PC-3 (cell line): ENCODE measurements at regions not wholly inside any gene's neighbourhood (a gene's known extent, or its start where the extent isn't known, plus 50 kb on each side); places are given as distances from the start of the nearest gene placed in this dataset.

Experiments used
- ATAC-seq: fragments of 200-7000 bp; cut with Tn5 transposase; 2 replicates; pipeline ENCODE4 v1.9.1; 2020; ENCODE audit warnings: mild to moderate bottlenecking, moderate library complexity
- BruUV-seq: library from RNA; stranded (reverse); fragments of 400-500 nt; replicated peaks from 2 replicates; lab custom pipeline; 2021; lab: Mats Ljungman, UMichigan
- CTCF ChIA-PET: fragments of 300-600 bp; sonication (Branson Sonifier 250); formaldehyde crosslinking; loops from one replicate; lab custom pipeline; 2022; ENCODE audit warnings: antibody characterized with exemption; lab: Charles Lee
- POLR2A ChIA-PET: fragments of 300-600 bp; sonication (Branson Sonifier 250); formaldehyde crosslinking; loops from one replicate; lab custom pipeline; 2022; ENCODE audit warnings: antibody characterized with exemption; ENCODE audit not compliant: unreplicated experiment; lab: Charles Lee
- DNase-seq: peaks from one replicate; pipeline ENCODE4 v3.0.0-alpha.2; 2015
- H2AFZ ChIP-seq: fragments of 300-600 bp; sonication (generic); 2 replicates; pipeline ENCODE4 v1.6.0; 2016; ENCODE audit warnings: antibody characterized with exemption, low read length
- H3F3A ChIP-seq: fragments of 300-600 bp; sonication (generic); one replicate; pipeline ENCODE4 v1.6.0; 2017; ENCODE audit warnings: antibody characterized with exemption, low read length, control low read depth, mild to moderate bottlenecking; ENCODE audit not compliant: unreplicated experiment
- H3K27ac ChIP-seq: fragments of 300-600 bp; sonication (generic); 2 replicates; pipeline ENCODE4 v1.5.1; 2016; ENCODE audit warnings: mild to moderate bottlenecking, low read length
- H3K27me3 ChIP-seq: fragments of 300-600 bp; sonication (generic); 2 replicates; pipeline ENCODE4 v1.6.1; 2016; ENCODE audit warnings: low read length, mixed read lengths
- H3K36me3 ChIP-seq: fragments of 300-600 bp; sonication (generic); 2 replicates; pipeline ENCODE4 v1.6.1; 2016; ENCODE audit warnings: low read depth, mixed run types, low read length, mixed read lengths
- H3K4me1 ChIP-seq: fragments of 300-600 bp; sonication (generic); 2 replicates; pipeline ENCODE4 v1.5.1; 2016; ENCODE audit warnings: low read length; ENCODE audit not compliant: insufficient read depth
- H3K4me2 ChIP-seq: fragments of 300-600 bp; sonication (generic); 2 replicates; pipeline ENCODE4 v1.6.0; 2016; ENCODE audit warnings: low read length
- H3K4me3 ChIP-seq: fragments of 300-600 bp; sonication (generic); 2 replicates; pipeline ENCODE4 v1.5.1; 2016; ENCODE audit warnings: mild to moderate bottlenecking, low read length, mixed read lengths
- H3K79me2 ChIP-seq: fragments of 300-600 bp; sonication (generic); 2 replicates; pipeline ENCODE4 v1.6.1; 2017; ENCODE audit warnings: low read length, mixed read lengths
- H3K9ac ChIP-seq: fragments of 300-600 bp; sonication (generic); 2 replicates; pipeline ENCODE4 v1.6.0; 2016; ENCODE audit warnings: mild to moderate bottlenecking, low read length
- H3K9me2 ChIP-seq: fragments of 300-600 bp; sonication (generic); replicated peaks from 2 replicates; pipeline ENCODE4 v1.6.1; 2016; ENCODE audit warnings: mixed run types, low read length, mixed read lengths
- H3K9me3 ChIP-seq: fragments of 300-600 bp; sonication (generic); 2 replicates; pipeline ENCODE4 v1.6.1; 2016; ENCODE audit warnings: low read length, mixed read lengths
- H4K20me1 ChIP-seq: fragments of 300-600 bp; sonication (generic); 2 replicates; pipeline ENCODE4 v1.6.1; 2016; ENCODE audit warnings: low read length, mixed read lengths
- CTCF ChIP-seq: fragments of 300-600 bp; sonication (generic); conservative IDR thresholded peaks from 2 replicates; pipeline ENCODE4 v1.5.1; 2017; ENCODE audit warnings: antibody characterized with exemption, low read depth, mild to moderate bottlenecking, low read length
- EZH2 ChIP-seq: fragments of 300-600 bp; sonication (generic); IDR thresholded peaks from one replicate; pipeline ENCODE4 v1.6.1; 2017; ENCODE audit warnings: antibody characterized with exemption, mild to moderate bottlenecking, low read length; ENCODE audit not compliant: unreplicated experiment
- EZH2phosphoT487 ChIP-seq: fragments of 300-600 bp; sonication (generic); IDR thresholded peaks from 2 replicates; pipeline ENCODE4 v1.6.1; 2018; ENCODE audit warnings: mild to moderate bottlenecking, antibody characterized with exemption, low read length, borderline replicate concordance
- intact Hi-C: fragments of 100-400 bp; cut with micrococcal nuclease; formaldehyde crosslinking; loops from 2 replicates; pipeline ENCODE4 v1.9.0; 2023

GRCh38 chr3:16715281-16715680, 110.1 kb upstream of the DAZL start:
- Histone ChIP-seq H3K9me2 (no peaks in the 10 kb centered on the region), H3K27me3 (no peaks in the 10 kb centered on the region), H3K27ac (no peak overlapping the region), H3K9me3 (no peaks in the 10 kb centered on the region), H2AFZ (no peak overlapping the region), H3K9ac (no peak overlapping the region), H3K36me3 (no peaks in the 10 kb centered on the region), H3K4me1 (peaks cover 6% of the 10 kb centered on the region), H3K4me3 (no peak overlapping the region), H4K20me1 (no peaks in the 10 kb centered on the region), H3K79me2 (no peaks in the 10 kb centered on the region), H3K4me2 (no peak overlapping the region), H3F3A (no peaks in the 10 kb centered on the region)
- no peak for DNase-seq
- intact Hi-C loops = no loop called here
- TF ChIP-seq CTCF = no peak
- TF ChIP-seq EZH2 = no peak
- no peak for TF ChIP-seq EZH2phosphoT487
- no TSS peak for BruUV-seq
- ATAC-seq = no peak
- CTCF ChIA-PET = no interaction called here
- POLR2A ChIA-PET = no interaction called here

DNA sequence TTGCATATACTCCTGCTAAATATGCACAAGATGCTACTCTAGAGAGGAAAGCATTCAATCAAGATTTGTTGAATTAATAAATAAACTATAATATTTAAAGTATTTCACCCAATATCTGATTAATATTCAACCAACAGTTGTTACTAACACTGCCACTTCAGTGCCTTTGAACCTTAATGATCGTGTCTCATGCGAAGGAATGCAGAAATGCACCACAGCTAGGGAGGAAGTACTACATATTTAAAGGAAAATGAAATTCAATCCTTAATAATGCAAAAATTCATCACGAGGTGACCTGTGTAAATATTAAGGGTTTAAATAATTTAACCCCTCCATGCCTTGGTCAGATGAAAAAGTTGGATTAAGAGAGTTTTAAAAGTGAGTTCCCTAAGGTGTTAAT, 114.2 kb upstream of the DAZL start:
- POLR2A ChIA-PET = no interaction called here
- Histone ChIP-seq H3K4me1 (no peaks in the 10 kb centered on the region), H3K9me2 (no peaks in the 10 kb centered on the region), H3K9me3 (no peaks in the 10 kb centered on the region), H2AFZ (no peak overlapping the region), H3K27me3 (no peaks in the 10 kb centered on the region), H3K79me2 (no peaks in the 10 kb centered on the region), H3F3A (no peaks in the 10 kb centered on the region), H3K36me3 (no peaks in the 10 kb centered on the region), H3K4me2 (no peak overlapping the region), H3K9ac (no peak overlapping the region), H3K27ac (no peak overlapping the region), H3K4me3 (no peak overlapping the region), H4K20me1 (no peaks in the 10 kb centered on the region)
- no TSS peak for BruUV-seq
- CTCF ChIA-PET = no interaction called here
- TF ChIP-seq EZH2phosphoT487 (no peak), CTCF (no peak), EZH2 (no peak)
- intact Hi-C loops = no loop called here
- no peak for DNase-seq
- ATAC-seq = no peak

DNA sequence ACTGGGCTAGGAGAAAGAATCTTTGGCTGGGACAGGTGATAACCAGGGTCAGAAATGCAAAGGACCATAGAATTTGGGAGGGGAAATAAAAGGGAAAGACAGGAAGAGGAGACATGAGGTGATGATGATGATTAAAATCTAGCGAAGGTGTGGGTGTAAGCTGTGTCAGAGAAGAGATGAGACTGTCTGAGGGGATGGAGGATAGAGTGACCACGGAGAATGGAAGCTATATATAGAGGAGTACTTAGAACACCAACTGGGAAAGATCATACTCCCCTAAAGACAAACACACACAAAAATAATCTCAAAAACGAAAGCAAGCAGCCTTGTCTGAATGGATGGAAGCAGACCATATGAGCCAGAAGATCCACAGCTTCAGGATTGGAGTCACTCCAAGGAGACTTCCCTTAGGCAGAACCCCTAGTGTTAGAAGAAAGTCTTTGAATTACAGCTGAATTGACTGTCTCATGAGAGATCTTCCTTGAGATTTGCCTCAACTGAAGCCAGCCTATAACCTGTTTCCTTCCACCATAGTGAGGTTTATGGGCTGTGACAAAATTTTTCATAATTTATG, 115.2 kb upstream of the DAZL start:
- CTCF ChIA-PET = no interaction called here
- Histone ChIP-seq H3K27me3 (no peaks in the 10 kb centered on the region), H3K4me1 (no peaks in the 10 kb centered on the region), H3K9ac (no peak overlapping the region), H2AFZ (no peak overlapping the region), H3F3A (no peaks in the 10 kb centered on the region), H3K79me2 (no peaks in the 10 kb centered on the region), H4K20me1 (no peaks in the 10 kb centered on the region), H3K27ac (no peak overlapping the region), H3K4me2 (no peak overlapping the region), H3K9me3 (no peaks in the 10 kb centered on the region), H3K9me2 (no peaks in the 10 kb centered on the region), H3K4me3 (no peak overlapping the region), H3K36me3 (no peaks in the 10 kb centered on the region)
- ATAC-seq (no peak), DNase-seq (no peak)
- intact Hi-C loops = no loop called here
- TF ChIP-seq CTCF (no peak), EZH2phosphoT487 (no peak), EZH2 (no peak)
- POLR2A ChIA-PET = no interaction called here
- BruUV-seq = no TSS peak
